IPS-18c (cell line): ENCODE measurements at regions not wholly inside any gene's neighbourhood (a gene's known extent, or its start where the extent isn't known, plus 50 kb on each side); places are given as distances from the start of the nearest gene placed in this dataset.

Experiments used
- H3K4me3 ChIP-seq: 2 replicates; pipeline ENCODE4 v1.7.0; 2013; ENCODE audit warnings: low read depth, mild to moderate bottlenecking, low read length, moderate library complexity; ENCODE audit not compliant: insufficient read depth
- H3K9me3 ChIP-seq: one replicate; pipeline ENCODE4 v1.6.1; 2013; ENCODE audit warnings: mild to moderate bottlenecking, low read length, moderate library complexity; ENCODE audit not compliant: control insufficient read depth, insufficient read depth

GRCh38 chr5:68012831-68013230 is 202.7 kb upstream of the PIK3R1 start:
- no peak overlapping the region for H3K4me3 ChIP-seq

GRCh38 chr5:68012429-68012828 is 203.1 kb upstream of the PIK3R1 start:
- Histone ChIP-seq H3K9me3 (no peaks in the 10 kb centered on the region), H3K4me3 (no peak overlapping the region)

More at GRCh38 chr5:68012831-68013230, 202.7 kb upstream of the PIK3R1 start:
- H3K9me3 ChIP-seq = no peaks in the 10 kb centered on the region

GRCh38 chr5:68011801-68012200 is 203.8 kb upstream of the PIK3R1 start:
- no peaks in the 10 kb centered on the region for H3K9me3 ChIP-seq

GRCh38 chr5:68011259-68011760 is 204.2 kb upstream of the PIK3R1 start:
- no peak overlapping the region for H3K4me3 ChIP-seq
- no peaks in the 10 kb centered on the region for H3K9me3 ChIP-seq

More at GRCh38 chr5:68011801-68012200, 203.8 kb upstream of the PIK3R1 start:
- H3K4me3 ChIP-seq = no peak overlapping the region

- Histone ChIP-seq H3K4me3 (no peak overlapping the region), H3K9me3 (no peaks in the 10 kb centered on the region)
Observed at GRCh38 chr5:68010740-68011139, 204.8 kb upstream of the PIK3R1 start.

- Histone ChIP-seq H3K4me3 (no peak overlapping the region), H3K9me3 (no peaks in the 10 kb centered on the region)
Observed at GRCh38 chr5:68007451-68007850, 208.1 kb upstream of the PIK3R1 start.

GRCh38 chr5:68002836-68003235 is 212.7 kb upstream of the PIK3R1 start:
- Histone ChIP-seq H3K4me3 (no peak overlapping the region), H3K9me3 (no peaks in the 10 kb centered on the region)

GRCh38 chr5:68000805-68001204 is 214.8 kb upstream of the PIK3R1 start:
- Histone ChIP-seq H3K4me3 (no peak overlapping the region), H3K9me3 (no peaks in the 10 kb centered on the region)

- no peak overlapping the region for H3K4me3 ChIP-seq
Observed at GRCh38 chr5:67999391-67999790, 216.2 kb upstream of the PIK3R1 start.

GRCh38 chr5:67998709-67999261 is 216.8 kb upstream of the PIK3R1 start:
- no peak overlapping the region for H3K4me3 ChIP-seq
- H3K9me3 ChIP-seq = no peaks in the 10 kb centered on the region

More at GRCh38 chr5:67999391-67999790, 216.2 kb upstream of the PIK3R1 start:
- H3K9me3 ChIP-seq = no peaks in the 10 kb centered on the region

GRCh38 chr5:67997892-67998457 is 217.6 kb upstream of the PIK3R1 start:
- Histone ChIP-seq H3K9me3 (no peaks in the 10 kb centered on the region), H3K4me3 (no peak overlapping the region)

GRCh38 chr5:67997148-67997547 is 218.4 kb upstream of the PIK3R1 start:
- Histone ChIP-seq H3K4me3 (no peak overlapping the region), H3K9me3 (no peaks in the 10 kb centered on the region)

- no peaks in the 10 kb centered on the region for H3K9me3 ChIP-seq
- no peak overlapping the region for H3K4me3 ChIP-seq
Observed at GRCh38 chr5:67996596-67996995, 219.0 kb upstream of the PIK3R1 start.

- no peaks in the 10 kb centered on the region for H3K9me3 ChIP-seq
- H3K4me3 ChIP-seq = no peak overlapping the region
Observed at GRCh38 chr5:67992923-67993322, 222.6 kb upstream of the PIK3R1 start.

GRCh38 chr5:67989456-67989855 is 226.1 kb upstream of the PIK3R1 start:
- H3K9me3 ChIP-seq = no peaks in the 10 kb centered on the region
- no peak overlapping the region for H3K4me3 ChIP-seq

GRCh38 chr5:67986761-67987160 is 228.8 kb upstream of the PIK3R1 start:
- H3K9me3 ChIP-seq = no peaks in the 10 kb centered on the region
- no peak overlapping the region for H3K4me3 ChIP-seq

GRCh38 chr5:67985686-67986387 is 229.7 kb upstream of the PIK3R1 start:
- H3K4me3 ChIP-seq = no peak overlapping the region
- H3K9me3 ChIP-seq = no peaks in the 10 kb centered on the region

- H3K4me3 ChIP-seq = no peak overlapping the region
- H3K9me3 ChIP-seq = no peaks in the 10 kb centered on the region
Observed at GRCh38 chr5:67984546-67984945, 231.0 kb upstream of the PIK3R1 start.
